Testis (tissue), 2 donors: ENCODE measurements at regions not wholly inside any gene's neighbourhood (a gene's known extent, or its start where the extent isn't known, plus 50 kb on each side); places are given as distances from the start of the nearest gene placed in this dataset.

Experiments
- DNase-seq: peaks from one replicate; pipeline ENCODE4 v3.0.0-alpha.2; 2019
- H3K27ac ChIP-seq, 2 donors: fragments of 200-600 bp; sonication (generic); one replicate each; pipeline ENCODE4 v1.5.1; 2019
- H3K27me3 ChIP-seq: fragments of 200-600 bp; sonication (generic); one replicate; pipeline ENCODE4 v1.5.1; 2019
- H3K36me3 ChIP-seq: fragments of 200-600 bp; sonication (generic); one replicate; pipeline ENCODE4 v1.5.1; 2017; ENCODE audit warnings: low read depth; ENCODE audit errors: missing control alignments
- H3K4me1 ChIP-seq: fragments of 200-600 bp; sonication (generic); one replicate; pipeline ENCODE4 v1.5.1; 2019
- H3K4me3 ChIP-seq, 2 donors: fragments of 200-600 bp; sonication (generic); one replicate each; pipeline ENCODE4 v1.5.1; 2017 to 2019
- H3K9me3 ChIP-seq: fragments of 200-600 bp; sonication (generic); one replicate; pipeline ENCODE4 v1.5.1; 2017
- CTCF ChIP-seq, 3 experiments: fragments of 450-650 bp in 2 of 3; fragments of 200-600 bp in 1 of 3; sonication (generic) in 1 of 3; IDR thresholded peaks; one replicate each; pipeline ENCODE4 v1.5.1; 2016 to 2019; ENCODE audit warnings: antibody characterized with exemption in 3 of 3, mild to moderate bottlenecking in 2 of 3, moderate library complexity in 1 of 3
- POLR2A ChIP-seq: fragments of 450-650 bp; IDR thresholded peaks from one replicate; pipeline ENCODE4 v1.6.1; 2017; ENCODE audit warnings: antibody characterized with exemption, mild to moderate bottlenecking, moderate library complexity
- WGBS, 2 donors: methylation state at CpG; one replicate each; pipeline ENCODE4 v1.1.5; 2018; 5-methylcytosine and 5-hydroxymethylcytosine counted together
- intact Hi-C: fragments of 100-400 bp; cut with DNase I; formaldehyde crosslinking; loops from one replicate; pipeline ENCODE4 v1.15.1; 2023; ENCODE audit warnings: low total_unique reads

- H3K9me3 ChIP-seq: no peaks in the 10 kb centered on the region
- H3K27ac ChIP-seq: no peak overlapping the region
- no peaks in the 10 kb centered on the region for H3K27me3 ChIP-seq
- H3K36me3 ChIP-seq: no peaks in the 10 kb centered on the region
- H3K4me3 ChIP-seq: no peak overlapping the region
- TF ChIP-seq CTCF (IDR thresholded peaks at IDR 0.05) (no peak), POLR2A (no peak)
- intact Hi-C loops: no loop called here
- WGBS, 2 donors: 81 to 87% methylated on average over 3 of the region's 3 CpGs
- no peaks in the 10 kb centered on the region for H3K4me1 ChIP-seq
- no peak for DNase-seq
These were observed 552.2 kb upstream of the RIOK2 start for GRCh38 chr5:97735209-97735608.

GRCh38 chr5:97737608-97738007, 554.6 kb upstream of the RIOK2 start:
- no peaks in the 10 kb centered on the region for H3K4me1 ChIP-seq
- WGBS, 2 donors: 90 to 91% methylated on average over 5 to 6 of the region's 6 CpGs
- H3K36me3 ChIP-seq: no peaks in the 10 kb centered on the region
- TF ChIP-seq CTCF (IDR thresholded peaks at IDR 0.05) (no peak), POLR2A (no peak)
- H3K4me3 ChIP-seq: no peak overlapping the region
- no peaks in the 10 kb centered on the region for H3K27me3 ChIP-seq
- intact Hi-C loops: no loop called here
- H3K9me3 ChIP-seq: no peaks in the 10 kb centered on the region
- H3K27ac ChIP-seq: no peak overlapping the region
- DNase-seq: no peak

GRCh38 chr5:97745817-97746216, 562.8 kb upstream of the RIOK2 start:
- Histone ChIP-seq H3K4me1 (no peaks in the 10 kb centered on the region), H3K36me3 (no peaks in the 10 kb centered on the region), H3K9me3 (no peaks in the 10 kb centered on the region), H3K4me3 (no peak overlapping the region), H3K27ac (no peak overlapping the region), H3K27me3 (no peaks in the 10 kb centered on the region)
- WGBS, 2 donors: 65 to 77% methylated on average over 4 of the region's 4 CpGs
- no peak for TF ChIP-seq CTCF (IDR thresholded peaks at IDR 0.05)
- no peak for TF ChIP-seq POLR2A
- DNase-seq: no peak
- intact Hi-C loops: no loop called here

GRCh38 chr5:97750576-97750975, 567.5 kb upstream of the RIOK2 start:
- Histone ChIP-seq H3K9me3 (no peaks in the 10 kb centered on the region), H3K27ac (no peak overlapping the region), H3K36me3 (no peaks in the 10 kb centered on the region), H3K4me1 (no peaks in the 10 kb centered on the region), H3K27me3 (no peaks in the 10 kb centered on the region), H3K4me3 (no peak overlapping the region)
- intact Hi-C loops: no loop called here
- TF ChIP-seq CTCF (IDR thresholded peaks at IDR 0.05): no peak
- no peak for TF ChIP-seq POLR2A
- 65 to 69% methylated on average over 2 of the region's 2 CpGs for WGBS, 2 donors
- DNase-seq: no peak

GRCh38 chr5:97751540-97751939, 568.5 kb upstream of the RIOK2 start:
- no peak overlapping the region for H3K27ac ChIP-seq
- 26 to 39% methylated on average over 1 of the region's 1 CpG for WGBS, 2 donors
- no peaks in the 10 kb centered on the region for H3K9me3 ChIP-seq
- H3K27me3 ChIP-seq: no peaks in the 10 kb centered on the region
- intact Hi-C loops: no loop called here
- no peak overlapping the region for H3K4me3 ChIP-seq
- no peaks in the 10 kb centered on the region for H3K36me3 ChIP-seq
- no peak for TF ChIP-seq CTCF (IDR thresholded peaks at IDR 0.05)
- no peak for TF ChIP-seq POLR2A
- no peaks in the 10 kb centered on the region for H3K4me1 ChIP-seq
- no peak for DNase-seq
